Activated naive CD8-positive, alpha-beta T cell treated with anti-CD3 and anti-CD28 coated beads, Interleukin-2, amount 50 U/mL, for 24 hours (primary cell): ENCODE measurements at regions not wholly inside any gene's neighbourhood (a gene's known extent, or its start where the extent isn't known, plus 50 kb on each side); places are given as distances from the start of the nearest gene placed in this dataset.

Experiments used
- ATAC-seq: fragments of 150-1000 bp; cut with Tn5 transposase; one replicate; pipeline ENCODE4 v1.10.0; 2021
- DNase-seq: peaks from one replicate; pipeline ENCODE4 v3.0.0; 2021
- H3K27ac Mint-ChIP-seq: one replicate; pipeline ENCODE4 v1.8.0; 2021; ENCODE audit warnings: mild to moderate bottlenecking, mixed read lengths
- H3K27me3 Mint-ChIP-seq: one replicate; pipeline ENCODE4 v1.8.0; 2021; ENCODE audit warnings: mixed read lengths
- H3K36me3 Mint-ChIP-seq: one replicate; pipeline ENCODE4 v1.8.0; 2021; ENCODE audit warnings: low read depth, mixed read lengths
- H3K4me1 Mint-ChIP-seq: one replicate; pipeline ENCODE4 v1.8.0; 2021; ENCODE audit warnings: mixed read lengths
- H3K4me3 Mint-ChIP-seq: one replicate; pipeline ENCODE4 v1.8.0; 2021; ENCODE audit warnings: mild to moderate bottlenecking, moderate library complexity, mixed read lengths
- H3K9me3 Mint-ChIP-seq: one replicate; pipeline ENCODE4 v1.8.0; 2021; ENCODE audit warnings: mixed read lengths

GRCh38 chr11:15585602-15586331, 471.0 kb downstream of the INSC start:
- H3K27me3 Mint-ChIP-seq = no peaks in the 10 kb centered on the region
- ATAC-seq = no peak
- H3K4me1 Mint-ChIP-seq = no peaks in the 10 kb centered on the region
- H3K36me3 Mint-ChIP-seq = no peaks in the 10 kb centered on the region
- no peak overlapping the region for H3K27ac Mint-ChIP-seq
- no peaks in the 10 kb centered on the region for H3K9me3 Mint-ChIP-seq
- DNase-seq = no peak
- H3K4me3 Mint-ChIP-seq = no peak overlapping the region

GRCh38 chr11:15586741-15587473, 472.2 kb downstream of the INSC start:
- Mint-ChIP-seq H3K4me3 (no peak overlapping the region), H3K27ac (no peak overlapping the region), H3K27me3 (no peaks in the 10 kb centered on the region), H3K36me3 (no peaks in the 10 kb centered on the region), H3K4me1 (no peaks in the 10 kb centered on the region), H3K9me3 (no peaks in the 10 kb centered on the region)
- ATAC-seq = no peak
- DNase-seq = no peak

- H3K27ac Mint-ChIP-seq = no peak overlapping the region
- H3K9me3 Mint-ChIP-seq = no peaks in the 10 kb centered on the region
- H3K36me3 Mint-ChIP-seq = no peaks in the 10 kb centered on the region
- no peaks in the 10 kb centered on the region for H3K27me3 Mint-ChIP-seq
- ATAC-seq (no peak), DNase-seq (no peak)
- no peak overlapping the region for H3K4me3 Mint-ChIP-seq
- no peaks in the 10 kb centered on the region for H3K4me1 Mint-ChIP-seq
Observed at GRCh38 chr11:15589070-15589626, 474.4 kb downstream of the INSC start.

DNA sequence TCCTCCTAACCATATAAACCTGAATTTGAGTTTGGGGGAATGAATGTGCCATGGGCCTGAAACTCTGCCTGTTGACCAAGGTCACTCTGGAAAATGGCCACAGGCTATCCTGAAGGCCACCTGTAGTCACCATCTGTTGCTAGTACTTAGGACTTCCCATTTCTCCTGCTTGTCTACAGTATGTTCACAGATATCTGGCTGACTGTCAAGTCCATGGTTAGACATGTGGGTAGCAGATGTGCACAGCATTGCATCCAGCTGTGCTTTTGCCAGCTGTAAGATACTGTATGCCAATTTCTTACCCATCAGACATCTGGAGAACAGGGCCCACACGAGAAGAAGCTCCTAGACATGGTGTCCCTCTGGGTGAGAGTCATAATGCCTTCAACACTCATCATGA, 475.4 kb downstream of the INSC start:
- no peak for ATAC-seq
- DNase-seq = no peak
- Mint-ChIP-seq H3K4me3 (no peak overlapping the region), H3K27me3 (no peaks in the 10 kb centered on the region), H3K36me3 (no peaks in the 10 kb centered on the region), H3K9me3 (no peaks in the 10 kb centered on the region), H3K27ac (no peak overlapping the region), H3K4me1 (no peaks in the 10 kb centered on the region)

- no peaks in the 10 kb centered on the region for H3K9me3 Mint-ChIP-seq
- H3K36me3 Mint-ChIP-seq = no peaks in the 10 kb centered on the region
- no peaks in the 10 kb centered on the region for H3K4me1 Mint-ChIP-seq
- no peaks in the 10 kb centered on the region for H3K27me3 Mint-ChIP-seq
- DNase-seq = no peak
- no peak overlapping the region for H3K27ac Mint-ChIP-seq
- ATAC-seq = no peak
- no peak overlapping the region for H3K4me3 Mint-ChIP-seq
Observed at GRCh38 chr11:15591112-15591537, 476.4 kb downstream of the INSC start.

DNA sequence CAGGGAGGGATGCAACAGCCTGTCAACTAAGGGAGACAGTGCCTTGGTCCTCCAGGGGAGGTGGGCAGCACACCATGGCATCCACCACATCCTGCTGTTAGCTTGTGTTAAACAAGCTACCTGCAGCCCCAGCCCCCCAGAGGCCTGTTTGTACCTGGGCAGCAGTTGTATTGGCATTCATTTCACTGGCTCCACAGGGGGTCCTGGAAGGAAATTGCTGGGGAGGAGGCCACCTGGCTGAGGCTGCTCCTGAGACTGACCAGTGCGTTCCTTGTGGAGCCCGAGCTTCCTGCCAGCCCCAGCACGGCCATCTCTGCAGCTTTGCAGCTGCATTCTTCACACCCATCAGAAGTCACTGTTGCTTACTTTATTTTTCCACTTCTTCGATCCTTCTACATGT, 479.9 kb downstream of the INSC start:
- ATAC-seq (no peak), DNase-seq (no peak)
- Mint-ChIP-seq H3K36me3 (no peaks in the 10 kb centered on the region), H3K27ac (no peak overlapping the region), H3K27me3 (no peaks in the 10 kb centered on the region), H3K9me3 (no peaks in the 10 kb centered on the region), H3K4me3 (no peak overlapping the region), H3K4me1 (no peaks in the 10 kb centered on the region)

DNA sequence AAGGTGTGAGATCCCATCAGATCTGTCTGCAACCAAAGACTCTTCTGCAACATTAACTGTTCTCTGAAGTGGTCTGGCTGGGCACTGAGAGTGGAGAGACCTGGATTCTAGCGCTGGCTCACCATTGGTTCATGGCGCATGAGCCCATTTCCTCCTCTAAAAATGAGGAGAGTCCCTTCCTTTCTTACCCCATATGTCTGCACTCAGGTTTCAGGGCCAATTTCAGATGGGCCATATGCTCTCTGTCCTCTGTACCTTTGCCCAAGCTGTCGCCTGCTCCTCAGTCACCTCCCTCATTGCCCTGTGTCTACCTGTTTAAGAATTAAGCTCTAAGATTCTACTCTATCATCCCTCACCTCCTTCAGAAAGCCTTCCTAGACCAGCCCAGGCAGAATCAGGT, 484.7 kb downstream of the INSC start:
- ATAC-seq (no peak), DNase-seq (no peak)
- H3K4me1 Mint-ChIP-seq = no peaks in the 10 kb centered on the region
- H3K36me3 Mint-ChIP-seq = no peaks in the 10 kb centered on the region
- H3K9me3 Mint-ChIP-seq = no peaks in the 10 kb centered on the region
- H3K27me3 Mint-ChIP-seq = no peaks in the 10 kb centered on the region
- H3K27ac Mint-ChIP-seq = no peak overlapping the region
- no peak overlapping the region for H3K4me3 Mint-ChIP-seq

DNA sequence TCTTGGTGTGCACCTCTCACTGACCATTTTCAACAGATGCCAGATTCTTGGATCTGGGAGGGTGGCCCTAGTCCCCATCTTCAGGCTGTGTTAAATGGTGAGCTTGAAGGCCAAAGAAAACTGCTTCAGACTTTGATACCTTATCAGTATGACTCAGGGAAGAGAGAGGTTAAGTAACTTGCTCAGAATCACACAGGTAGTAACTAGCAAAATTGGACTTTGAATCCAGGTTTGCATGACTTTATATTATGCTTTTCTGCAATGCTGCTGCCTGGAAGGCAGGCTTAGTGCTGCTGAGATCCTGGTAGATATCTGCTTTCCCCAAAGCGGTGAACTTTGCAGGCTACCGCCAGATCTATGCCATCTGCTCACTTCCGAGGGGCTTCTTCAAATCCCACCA, 487.3 kb downstream of the INSC start:
- H3K4me3 Mint-ChIP-seq = no peak overlapping the region
- no peak overlapping the region for H3K27ac Mint-ChIP-seq
- no peaks in the 10 kb centered on the region for H3K36me3 Mint-ChIP-seq
- H3K27me3 Mint-ChIP-seq = no peaks in the 10 kb centered on the region
- H3K4me1 Mint-ChIP-seq = no peaks in the 10 kb centered on the region
- ATAC-seq = no peak
- DNase-seq = no peak
- H3K9me3 Mint-ChIP-seq = peaks cover 4% of the 10 kb centered on the region

- H3K9me3 Mint-ChIP-seq = peaks cover 4% of the 10 kb centered on the region
Observed at GRCh38 chr11:15602785-15603567, 488.3 kb downstream of the INSC start.

DNA sequence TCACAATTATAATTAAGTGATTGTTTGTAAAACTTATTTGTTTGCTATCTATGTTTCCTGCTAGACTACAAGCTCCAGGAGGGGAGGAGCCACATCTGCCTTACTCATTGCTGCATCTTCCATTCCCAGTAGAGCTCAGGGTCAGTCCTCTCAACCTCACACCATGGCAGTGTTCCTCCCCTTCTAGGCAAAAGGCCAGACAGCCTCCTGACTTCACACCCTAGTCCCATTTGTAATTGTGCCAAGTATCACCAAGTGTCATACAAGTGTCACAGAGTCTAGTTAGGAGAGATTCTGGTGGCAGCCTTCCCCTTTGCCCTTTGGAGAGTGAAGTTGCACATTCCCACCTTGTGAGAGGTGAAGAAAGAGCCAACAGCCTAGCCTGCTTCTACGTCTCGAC, 490.4 kb downstream of the INSC start:
- H3K4me1 Mint-ChIP-seq = no peaks in the 10 kb centered on the region
- no peak overlapping the region for H3K27ac Mint-ChIP-seq
- peaks cover 4% of the 10 kb centered on the region for H3K9me3 Mint-ChIP-seq
- no peak overlapping the region for H3K4me3 Mint-ChIP-seq
- H3K27me3 Mint-ChIP-seq = no peaks in the 10 kb centered on the region
- DNase-seq (no peak), ATAC-seq (no peak)
- no peaks in the 10 kb centered on the region for H3K36me3 Mint-ChIP-seq

More at GRCh38 chr11:15602785-15603567, 488.3 kb downstream of the INSC start:
- Mint-ChIP-seq H3K4me1 (no peaks in the 10 kb centered on the region), H3K4me3 (no peak overlapping the region), H3K27ac (no peak overlapping the region), H3K36me3 (no peaks in the 10 kb centered on the region), H3K27me3 (no peaks in the 10 kb centered on the region)
- DNase-seq = no peak
- no peak for ATAC-seq

- Mint-ChIP-seq H3K27ac (no peak overlapping the region), H3K27me3 (peaks cover 3% of the 10 kb centered on the region), H3K4me1 (no peaks in the 10 kb centered on the region), H3K4me3 (no peak overlapping the region), H3K36me3 (no peaks in the 10 kb centered on the region), H3K9me3 (peaks cover 4% of the 10 kb centered on the region)
- DNase-seq (no peak), ATAC-seq (no peak)
Observed at GRCh38 chr11:15607361-15608036, 492.8 kb downstream of the INSC start.

DNA sequence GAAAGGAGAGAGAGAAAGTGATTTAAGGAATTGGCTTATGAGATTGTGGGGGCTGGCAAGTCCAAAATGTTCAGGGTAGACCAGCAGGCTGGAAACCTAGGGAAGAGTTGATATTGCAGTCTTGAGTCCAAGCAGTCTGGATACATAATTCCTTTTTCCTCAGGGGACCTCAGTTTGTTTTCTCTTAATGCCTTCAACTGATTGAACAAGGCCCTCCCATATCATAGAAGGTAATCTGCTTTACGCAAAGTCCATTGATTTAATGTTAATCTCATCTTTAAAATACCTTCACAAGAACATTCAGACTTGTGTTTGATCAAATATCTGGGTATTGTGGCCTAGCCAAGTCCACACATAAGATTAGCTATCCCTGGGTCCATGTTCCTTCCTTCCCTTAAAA, 494.7 kb downstream of the INSC start:
- Mint-ChIP-seq H3K27me3 (peaks cover 3% of the 10 kb centered on the region), H3K9me3 (peaks cover 4% of the 10 kb centered on the region), H3K4me1 (no peaks in the 10 kb centered on the region), H3K36me3 (no peaks in the 10 kb centered on the region), H3K4me3 (no peak overlapping the region), H3K27ac (no peak overlapping the region)
- DNase-seq (no peak), ATAC-seq (no peak)

DNA sequence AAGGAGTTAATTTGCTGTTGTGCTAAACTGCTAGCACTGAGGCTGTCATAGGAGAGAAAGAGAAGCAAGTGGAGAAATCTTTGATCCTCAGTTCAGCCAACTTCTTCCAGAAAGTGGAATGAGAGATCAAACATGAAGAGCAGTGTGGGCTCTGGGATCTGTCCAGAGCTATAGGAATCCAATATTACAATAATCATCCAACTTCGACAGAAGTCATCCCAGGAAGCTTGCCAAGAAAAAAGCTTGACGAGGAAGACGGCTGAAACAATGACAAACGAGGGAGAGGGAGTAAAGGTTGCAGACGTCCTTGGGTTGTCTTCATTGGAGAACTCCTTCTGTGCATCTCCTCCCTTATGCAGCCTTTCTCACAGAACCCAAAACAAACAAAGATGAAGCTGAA, 496.2 kb downstream of the INSC start:
- DNase-seq = no peak

GRCh38 chr11:15613251-15613650, 498.5 kb downstream of the INSC start:
- Mint-ChIP-seq H3K36me3 (no peaks in the 10 kb centered on the region), H3K9me3 (no peaks in the 10 kb centered on the region), H3K4me1 (no peaks in the 10 kb centered on the region), H3K4me3 (no peak overlapping the region), H3K27me3 (peaks cover 3% of the 10 kb centered on the region), H3K27ac (no peak overlapping the region)
- DNase-seq (no peak), ATAC-seq (no peak)

More for the DNA sequence above, 496.2 kb downstream of the INSC start:
- H3K27me3 Mint-ChIP-seq = peaks cover 3% of the 10 kb centered on the region
- H3K36me3 Mint-ChIP-seq = no peaks in the 10 kb centered on the region
- no peaks in the 10 kb centered on the region for H3K4me1 Mint-ChIP-seq
- ATAC-seq = no peak
- no peak overlapping the region for H3K4me3 Mint-ChIP-seq
- H3K27ac Mint-ChIP-seq = no peak overlapping the region
- no peaks in the 10 kb centered on the region for H3K9me3 Mint-ChIP-seq
